SH-SY5Y (cell line): ENCODE measurements at regions not wholly inside any gene's neighbourhood (a gene's known extent, or its start where the extent isn't known, plus 50 kb on each side); places are given as distances from the start of the nearest gene placed in this dataset.

Experiments used
- GATA2 ChIP-seq: IDR thresholded peaks from 2 replicates; pipeline ENCODE4 v1.6.1; 2011; ENCODE audit warnings: mild to moderate bottlenecking, low read depth, low read length
- GATA3 ChIP-seq: IDR thresholded peaks from 2 replicates; pipeline ENCODE4 v1.6.1; 2011; ENCODE audit warnings: low read depth, mild to moderate bottlenecking, low read length, moderate library complexity

GRCh38 chr1:5151511-5151910 lies 497.1 kb downstream of the AJAP1 start:
- TF ChIP-seq GATA3: no peak
- TF ChIP-seq GATA2: no peak

- no peak for TF ChIP-seq GATA2
- TF ChIP-seq GATA3: no peak
These were observed 495.8 kb downstream of the AJAP1 start for GRCh38 chr1:5150191-5150590.

DNA sequence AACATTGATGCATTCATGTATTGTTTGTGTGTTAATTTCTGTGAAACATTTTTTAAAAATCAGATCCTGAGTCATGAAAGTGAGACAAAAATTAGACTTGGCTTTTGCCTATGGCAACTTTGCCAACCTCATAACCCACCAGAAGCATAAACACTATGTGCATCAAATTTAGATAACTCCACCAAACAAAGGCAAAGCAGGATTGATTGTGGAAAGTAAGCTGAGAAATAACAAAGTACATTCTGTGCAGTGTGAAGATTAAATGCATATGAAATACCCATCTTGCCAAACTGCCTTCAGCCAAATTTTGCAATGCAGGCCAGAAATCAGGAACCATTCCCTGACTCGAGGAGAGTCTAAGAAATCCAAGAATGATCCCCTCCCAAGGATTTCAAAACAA lies 493.4 kb downstream of the AJAP1 start:
- TF ChIP-seq GATA2 (no peak), GATA3 (no peak)

GRCh38 chr1:5142389-5142788 lies 488.0 kb downstream of the AJAP1 start:
- TF ChIP-seq GATA2: no peak
- no peak for TF ChIP-seq GATA3

- TF ChIP-seq GATA3 (no peak), GATA2 (no peak)
These were observed 487.3 kb downstream of the AJAP1 start for GRCh38 chr1:5141750-5142149.

GRCh38 chr1:5140962-5141361 lies 486.6 kb downstream of the AJAP1 start:
- TF ChIP-seq GATA2 (no peak), GATA3 (no peak)

- TF ChIP-seq GATA2: no peak
- TF ChIP-seq GATA3: no peak
These were observed 485.7 kb downstream of the AJAP1 start for GRCh38 chr1:5140136-5140535.

DNA sequence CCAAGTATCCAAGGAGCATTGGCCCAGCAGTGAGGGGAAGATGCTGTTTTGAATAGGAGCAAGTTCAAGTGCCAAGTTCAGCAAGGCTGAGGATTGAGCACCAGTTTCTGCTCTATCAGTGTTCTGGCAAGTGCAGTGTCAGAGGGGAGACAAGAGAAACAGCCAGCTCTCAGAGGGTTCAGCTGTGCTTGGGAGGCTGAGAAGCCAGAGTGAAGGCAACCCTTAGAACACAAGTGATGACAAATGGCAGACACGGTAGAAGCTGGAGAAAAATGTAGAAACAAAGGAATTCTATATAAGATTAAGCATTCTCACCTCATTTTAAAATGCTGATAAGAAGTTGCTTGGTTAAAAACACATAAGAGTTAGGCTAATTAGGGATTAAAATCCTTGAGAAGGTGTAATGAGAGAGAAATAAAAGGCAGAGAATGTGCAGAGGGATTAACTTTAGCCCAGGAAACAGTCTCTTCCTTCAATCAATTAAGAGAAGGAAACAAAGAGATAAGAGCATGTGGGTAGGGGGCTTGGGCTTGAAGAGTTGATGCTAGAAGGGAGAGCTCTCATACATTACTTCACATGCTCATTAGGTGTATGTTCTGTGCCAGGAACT lies 475.4 kb downstream of the AJAP1 start:
- TF ChIP-seq GATA2: no peak

- no peak for TF ChIP-seq GATA2
- TF ChIP-seq GATA3: no peak
These were observed 470.8 kb downstream of the AJAP1 start for GRCh38 chr1:5125208-5125607.

GRCh38 chr1:5120559-5120958 lies 466.1 kb downstream of the AJAP1 start:
- TF ChIP-seq GATA2 (no peak), GATA3 (no peak)

DNA sequence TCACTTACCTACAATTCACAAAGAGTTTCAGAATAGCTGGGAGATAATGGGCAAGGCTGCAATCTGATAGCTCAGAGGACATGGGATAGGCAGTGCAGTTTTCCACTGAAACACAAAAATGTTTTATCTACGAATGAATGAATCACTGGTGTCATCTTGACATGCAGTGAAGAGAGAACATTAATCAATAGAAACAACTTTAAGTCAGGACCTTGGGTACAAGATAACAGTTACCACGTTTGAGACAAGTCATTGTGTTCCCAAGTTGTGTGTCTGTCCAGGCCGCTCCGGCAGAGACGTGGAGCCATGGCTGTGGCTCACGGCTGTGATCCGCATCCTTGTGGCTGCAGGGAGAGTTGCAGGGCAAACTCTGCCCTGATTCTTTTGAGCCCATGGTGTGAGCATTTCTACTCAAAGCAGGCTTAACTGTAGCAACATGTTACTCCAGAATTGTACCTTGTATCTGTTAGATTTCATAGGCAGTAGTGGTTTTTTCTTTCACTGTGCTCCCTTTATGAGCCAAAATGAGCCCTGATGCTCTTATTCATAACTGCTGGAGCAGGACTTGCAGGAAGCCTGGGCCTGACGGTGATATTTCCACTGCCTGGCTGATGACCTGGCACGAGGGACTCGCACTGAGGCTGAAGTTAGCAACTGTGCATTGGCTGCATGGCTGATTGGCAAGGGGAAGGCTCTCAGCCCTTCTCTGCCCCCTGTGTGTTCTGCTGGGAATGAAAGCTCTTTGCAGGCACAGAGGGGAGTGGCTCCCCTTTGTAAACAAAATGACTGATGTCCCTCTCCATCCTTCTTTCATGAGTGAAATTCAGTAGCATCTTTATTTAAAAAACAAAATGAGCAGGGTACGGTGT lies 465.2 kb downstream of the AJAP1 start:
- TF ChIP-seq GATA3 (no peak), GATA2 (no peak)

DNA sequence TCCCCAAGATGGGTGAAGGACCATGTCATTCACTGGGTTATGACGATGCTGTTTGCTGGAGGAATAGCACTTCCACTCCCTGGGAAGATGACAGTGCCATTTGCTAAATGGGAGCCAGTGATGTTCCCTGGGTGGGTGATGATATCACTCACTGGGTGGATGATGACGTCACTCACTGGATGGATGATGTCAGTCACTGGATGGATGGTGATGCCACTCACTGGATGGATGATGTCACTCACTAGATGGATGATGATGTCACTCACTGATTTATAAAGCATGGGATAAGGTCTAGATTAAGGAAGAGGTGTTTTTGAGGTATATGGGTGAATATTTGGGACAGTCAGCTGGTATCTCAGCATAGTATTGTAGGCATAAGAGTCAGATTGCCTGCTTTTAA lies 457.2 kb downstream of the AJAP1 start:
- TF ChIP-seq GATA2 (no peak), GATA3 (no peak)

- TF ChIP-seq GATA3: no peak
- TF ChIP-seq GATA2: no peak
These were observed 456.1 kb downstream of the AJAP1 start for GRCh38 chr1:5110508-5110907.

DNA sequence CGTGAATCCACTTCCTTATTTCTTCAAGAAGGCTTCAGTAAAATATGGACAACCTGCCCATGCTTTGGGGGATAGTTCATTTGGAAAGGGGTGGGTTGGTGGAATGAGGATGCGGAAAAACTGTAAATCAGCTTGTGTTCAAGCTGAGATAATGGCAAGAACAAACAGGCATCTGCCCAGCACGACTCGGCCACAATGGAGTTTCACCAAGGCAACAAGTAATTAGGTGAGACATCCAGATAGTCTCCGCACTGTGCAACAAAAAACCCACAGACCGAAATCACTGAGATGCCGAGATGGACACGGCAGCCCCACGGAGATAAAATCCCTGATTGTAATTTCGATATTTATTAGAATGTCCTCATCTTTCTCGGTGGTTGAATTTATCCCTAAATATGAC lies 455.2 kb downstream of the AJAP1 start:
- no peak for TF ChIP-seq GATA2
- no peak for TF ChIP-seq GATA3

DNA sequence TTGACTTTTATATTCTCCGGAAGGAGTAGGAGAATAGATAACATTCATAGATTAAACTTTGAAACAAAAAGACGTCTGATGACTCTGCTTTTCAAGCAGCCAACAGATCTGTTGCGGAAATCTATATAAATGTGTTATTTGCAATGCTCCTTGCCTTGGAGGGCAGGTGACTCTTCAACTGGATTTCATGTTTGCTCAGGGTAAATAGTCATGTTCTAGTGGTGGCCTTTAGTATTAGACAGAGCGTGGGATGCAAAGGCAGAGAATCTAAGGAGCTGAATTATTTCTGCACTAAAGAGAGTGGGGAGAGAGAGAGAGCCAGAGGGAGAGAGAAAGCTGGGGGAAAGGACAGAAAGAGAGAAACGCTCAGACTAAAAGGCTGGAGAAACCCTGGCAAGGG lies 454.3 kb downstream of the AJAP1 start:
- TF ChIP-seq GATA3 (no peak), GATA2 (no peak)

- no peak for TF ChIP-seq GATA2
- TF ChIP-seq GATA3: no peak
These were observed 451.3 kb downstream of the AJAP1 start for GRCh38 chr1:5105744-5106143.
